Testis (tissue), 2 donors: ENCODE measurements at regions not wholly inside any gene's neighbourhood (a gene's known extent, or its start where the extent isn't known, plus 50 kb on each side); places are given as distances from the start of the nearest gene placed in this dataset.

ENCODE experiments used
- DNase-seq: peaks from one replicate; pipeline ENCODE4 v3.0.0-alpha.2; 2019
- H3K27ac ChIP-seq, 2 donors: fragments of 200-600 bp; sonication (generic); one replicate each; pipeline ENCODE4 v1.5.1; 2019
- H3K27me3 ChIP-seq: fragments of 200-600 bp; sonication (generic); one replicate; pipeline ENCODE4 v1.5.1; 2019
- H3K36me3 ChIP-seq: fragments of 200-600 bp; sonication (generic); one replicate; pipeline ENCODE4 v1.5.1; 2017; ENCODE audit warnings: low read depth; ENCODE audit errors: missing control alignments
- H3K4me1 ChIP-seq: fragments of 200-600 bp; sonication (generic); one replicate; pipeline ENCODE4 v1.5.1; 2019
- H3K4me3 ChIP-seq, 2 donors: fragments of 200-600 bp; sonication (generic); one replicate each; pipeline ENCODE4 v1.5.1; 2017 to 2019
- H3K9me3 ChIP-seq: fragments of 200-600 bp; sonication (generic); one replicate; pipeline ENCODE4 v1.5.1; 2017
- CTCF ChIP-seq, 3 experiments: fragments of 450-650 bp in 2 of 3; fragments of 200-600 bp in 1 of 3; sonication (generic) in 1 of 3; IDR thresholded peaks; one replicate each; pipeline ENCODE4 v1.5.1; 2016 to 2019; ENCODE audit warnings: antibody characterized with exemption in 3 of 3, mild to moderate bottlenecking in 2 of 3, moderate library complexity in 1 of 3
- POLR2A ChIP-seq: fragments of 450-650 bp; IDR thresholded peaks from one replicate; pipeline ENCODE4 v1.6.1; 2017; ENCODE audit warnings: antibody characterized with exemption, mild to moderate bottlenecking, moderate library complexity
- WGBS, 2 donors: methylation state at CpG; one replicate each; pipeline ENCODE4 v1.1.5; 2018; 5-methylcytosine and 5-hydroxymethylcytosine counted together
- intact Hi-C: fragments of 100-400 bp; cut with DNase I; formaldehyde crosslinking; loops from one replicate; pipeline ENCODE4 v1.15.1; 2023; ENCODE audit warnings: low total_unique reads

- H3K4me3 ChIP-seq = no peak overlapping the region
- intact Hi-C loops = no loop called here
- DNase-seq = no peak
- no peaks in the 10 kb centered on the region for H3K36me3 ChIP-seq
- WGBS, 2 donors = 80 to 88% methylated on average over 2 of the region's 2 CpGs
- TF ChIP-seq POLR2A (no peak), CTCF (IDR thresholded peaks at IDR 0.05) (no peak)
- no peaks in the 10 kb centered on the region for H3K9me3 ChIP-seq
- no peaks in the 10 kb centered on the region for H3K27me3 ChIP-seq
- no peaks in the 10 kb centered on the region for H3K4me1 ChIP-seq
- H3K27ac ChIP-seq = no peak overlapping the region
These were observed 520.0 kb upstream of the HS3ST5 start for GRCh38 chr6:114862819-114863218.

GRCh38 chr6:114862064-114862463 lies 519.2 kb upstream of the HS3ST5 start:
- H3K4me3 ChIP-seq = no peak overlapping the region
- TF ChIP-seq POLR2A = no peak
- no peak for TF ChIP-seq CTCF (IDR thresholded peaks at IDR 0.05)
- WGBS, 2 donors = 22 to 100% methylated on average over 1 of the region's 1 CpG
- H3K27ac ChIP-seq = no peak overlapping the region
- intact Hi-C loops = no loop called here
- no peaks in the 10 kb centered on the region for H3K9me3 ChIP-seq
- no peaks in the 10 kb centered on the region for H3K36me3 ChIP-seq
- H3K27me3 ChIP-seq = no peaks in the 10 kb centered on the region
- no peak for DNase-seq
- no peaks in the 10 kb centered on the region for H3K4me1 ChIP-seq

- intact Hi-C loops = no loop called here
- H3K4me1 ChIP-seq = no peaks in the 10 kb centered on the region
- WGBS, 2 donors = 76 to 88% methylated on average over 1 of the region's 1 CpG
These were observed 501.5 kb upstream of the HS3ST5 start for GRCh38 chr6:114844359-114844758.

GRCh38 chr6:114839019-114839418 lies 496.2 kb upstream of the HS3ST5 start:
- TF ChIP-seq POLR2A (no peak), CTCF (IDR thresholded peaks at IDR 0.05) (no peak)
- no peak for DNase-seq
- 81 to 90% methylated on average over 2 of the region's 2 CpGs for WGBS, 2 donors
- Histone ChIP-seq H3K4me3 (no peak overlapping the region), H3K27me3 (no peaks in the 10 kb centered on the region), H3K36me3 (no peaks in the 10 kb centered on the region), H3K27ac (no peak overlapping the region), H3K9me3 (no peaks in the 10 kb centered on the region), H3K4me1 (no peaks in the 10 kb centered on the region)
- intact Hi-C loops = no loop called here

More at GRCh38 chr6:114844359-114844758, 501.5 kb upstream of the HS3ST5 start:
- no peak overlapping the region for H3K4me3 ChIP-seq
- H3K36me3 ChIP-seq = no peaks in the 10 kb centered on the region
- TF ChIP-seq CTCF (IDR thresholded peaks at IDR 0.05) (no peak), POLR2A (no peak)
- no peak for DNase-seq
- no peak overlapping the region for H3K27ac ChIP-seq
- no peaks in the 10 kb centered on the region for H3K27me3 ChIP-seq
- no peaks in the 10 kb centered on the region for H3K9me3 ChIP-seq

GRCh38 chr6:114833211-114833610 lies 490.4 kb upstream of the HS3ST5 start:
- H3K27me3 ChIP-seq = no peaks in the 10 kb centered on the region
- H3K36me3 ChIP-seq = no peaks in the 10 kb centered on the region
- TF ChIP-seq CTCF (IDR thresholded peaks at IDR 0.05) (no peak), POLR2A (no peak)
- WGBS, 2 donors = 86 to 89% methylated on average over 1 of the region's 1 CpG
- H3K27ac ChIP-seq = no peak overlapping the region
- DNase-seq = no peak
- no peak overlapping the region for H3K4me3 ChIP-seq
- intact Hi-C loops = no loop called here
- H3K4me1 ChIP-seq = no peaks in the 10 kb centered on the region
- H3K9me3 ChIP-seq = no peaks in the 10 kb centered on the region
